OCI-LY1 (cell line): ENCODE measurements at regions not wholly inside any gene's neighbourhood (a gene's known extent, or its start where the extent isn't known, plus 50 kb on each side); places are given as distances from the start of the nearest gene placed in this dataset.

ENCODE experiments used
- H2AFZ ChIP-seq: fragments of 200-600 bp; sonication (generic), shearing (Covaris generic); 2 replicates; pipeline ENCODE4 v1.6.0; 2014; ENCODE audit warnings: antibody characterized with exemption, mild to moderate bottlenecking, low read length
- H3F3A ChIP-seq: fragments of 200-600 bp; sonication (generic), shearing (Covaris generic); 2 replicates; pipeline ENCODE4 v1.6.0; 2014; ENCODE audit warnings: mild to moderate bottlenecking, antibody characterized with exemption, low read length, moderate library complexity; ENCODE audit not compliant: insufficient read depth
- H3K27ac ChIP-seq: fragments of 200-600 bp; sonication (generic); 2 replicates; pipeline ENCODE4 v1.5.1; 2014; ENCODE audit warnings: low read length, mixed run types, mild to moderate bottlenecking, low read depth; ENCODE audit not compliant: poor library complexity, severe bottlenecking
- H3K27me3 ChIP-seq: fragments of 200-600 bp; sonication (generic); 2 replicates; pipeline ENCODE4 v1.6.0; 2014; ENCODE audit warnings: antibody characterized with exemption, mild to moderate bottlenecking, low read length, moderate library complexity; ENCODE audit not compliant: insufficient read depth
- H3K36me3 ChIP-seq: fragments of 200-600 bp; sonication (generic); 2 replicates; pipeline ENCODE4 v1.6.1; 2014; ENCODE audit warnings: mild to moderate bottlenecking, antibody characterized with exemption, low read length, moderate library complexity, mixed read lengths; ENCODE audit not compliant: insufficient read depth
- H3K4me1 ChIP-seq: fragments of 200-600 bp; sonication (generic); 2 replicates; pipeline ENCODE4 v1.5.1; 2014; ENCODE audit warnings: mild to moderate bottlenecking, low read length, moderate library complexity; ENCODE audit not compliant: insufficient read depth, severe bottlenecking
- H3K4me2 ChIP-seq: fragments of 200-600 bp; sonication (generic), shearing (Covaris generic); 2 replicates; pipeline ENCODE4 v1.6.1; 2014; ENCODE audit warnings: low read length
- H3K4me3 ChIP-seq: fragments of 200-600 bp; sonication (generic); 2 replicates; pipeline ENCODE4 v1.5.1; 2014; ENCODE audit warnings: low read length, low read depth, mild to moderate bottlenecking, mixed read lengths; ENCODE audit not compliant: poor library complexity, severe bottlenecking
- H3K79me2 ChIP-seq: fragments of 200-600 bp; shearing (Covaris generic); 2 replicates; pipeline ENCODE4 v1.6.1; 2016; ENCODE audit warnings: mixed run types, low read length, mixed read lengths; ENCODE audit not compliant: insufficient read depth
- H3K9ac ChIP-seq: fragments of 200-600 bp; sonication (generic), shearing (Covaris generic); 2 replicates; pipeline ENCODE4 v1.6.1; 2014; ENCODE audit warnings: mild to moderate bottlenecking, low read length, mixed read lengths
- H3K9me2 ChIP-seq: fragments of 200-600 bp; sonication (generic), shearing (Covaris generic); 2 replicates; pipeline ENCODE4 v1.6.1; 2014; ENCODE audit warnings: low read depth, mild to moderate bottlenecking, low read length, mixed read lengths
- H3K9me3 ChIP-seq: fragments of 200-600 bp; shearing (Covaris generic); 2 replicates; pipeline ENCODE4 v1.6.1; 2014; ENCODE audit warnings: low read length, mixed read lengths
- H4K20me1 ChIP-seq: fragments of 200-600 bp; sonication (generic), shearing (Covaris generic); 2 replicates; pipeline ENCODE4 v1.6.0; 2016; ENCODE audit warnings: mild to moderate bottlenecking, low read length; ENCODE audit not compliant: insufficient read depth
- CTCF ChIP-seq: fragments of 200-600 bp; sonication (generic), shearing (Covaris generic); IDR thresholded peaks from 2 replicates; pipeline ENCODE4 v1.5.1; 2017; ENCODE audit warnings: mild to moderate bottlenecking, antibody characterized with exemption, low read length, moderate library complexity, mixed read lengths
- EZH2 ChIP-seq: fragments of 200-600 bp; sonication (generic), shearing (Covaris generic); IDR thresholded peaks from 2 replicates; pipeline ENCODE4 v1.8.0; 2017; ENCODE audit warnings: borderline replicate concordance, mixed run types, mild to moderate bottlenecking, antibody characterized with exemption, low read length, moderate library complexity, mixed read lengths

- Histone ChIP-seq H2AFZ (no peak overlapping the region), H3K9ac (no peak overlapping the region), H3K9me3 (no peaks in the 10 kb centered on the region), H3K79me2 (no peaks in the 10 kb centered on the region), H3K36me3 (no peaks in the 10 kb centered on the region), H3K27ac (no peak overlapping the region), H3K27me3 (no peaks in the 10 kb centered on the region), H3K4me1 (no peaks in the 10 kb centered on the region), H4K20me1 (no peaks in the 10 kb centered on the region), H3F3A (no peaks in the 10 kb centered on the region), H3K9me2 (no peaks in the 10 kb centered on the region), H3K4me3 (no peak overlapping the region), H3K4me2 (no peak overlapping the region)
- TF ChIP-seq CTCF (no peak), EZH2 (no peak)
Observed at GRCh38 chr21:15932726-15933125, 202.9 kb downstream of the USP25 start.

- Histone ChIP-seq H3K4me3 (no peak overlapping the region), H4K20me1 (no peaks in the 10 kb centered on the region), H3K4me1 (no peaks in the 10 kb centered on the region), H3K9me3 (no peaks in the 10 kb centered on the region), H3K27ac (no peak overlapping the region), H3K4me2 (no peak overlapping the region), H3K9ac (no peak overlapping the region), H2AFZ (no peak overlapping the region), H3K36me3 (no peaks in the 10 kb centered on the region), H3K9me2 (no peaks in the 10 kb centered on the region), H3F3A (no peaks in the 10 kb centered on the region), H3K27me3 (no peaks in the 10 kb centered on the region), H3K79me2 (no peaks in the 10 kb centered on the region)
- TF ChIP-seq EZH2 (no peak), CTCF (no peak)
Observed at GRCh38 chr21:15935530-15935929, 205.7 kb downstream of the USP25 start.

GRCh38 chr21:15943009-15943666 is 213.4 kb downstream of the USP25 start:
- no peaks in the 10 kb centered on the region for H3K4me1 ChIP-seq
- H3K9me3 ChIP-seq, result no peaks in the 10 kb centered on the region
- H4K20me1 ChIP-seq, result no peaks in the 10 kb centered on the region
- H3K27ac ChIP-seq, result no peak overlapping the region
- no peaks in the 10 kb centered on the region for H3F3A ChIP-seq
- no peak for TF ChIP-seq CTCF
- no peak for TF ChIP-seq EZH2
- H2AFZ ChIP-seq, result no peak overlapping the region
- H3K36me3 ChIP-seq, result no peaks in the 10 kb centered on the region
- H3K4me2 ChIP-seq, result no peak overlapping the region
- H3K79me2 ChIP-seq, result no peaks in the 10 kb centered on the region
- no peaks in the 10 kb centered on the region for H3K9me2 ChIP-seq
- no peak overlapping the region for H3K4me3 ChIP-seq
- no peaks in the 10 kb centered on the region for H3K27me3 ChIP-seq
- no peak overlapping the region for H3K9ac ChIP-seq
